Stimulated activated CD8-positive, alpha-beta memory T cell treated with anti-CD3 and anti-CD28 coated beads, Interleukin-15, amount 100 ng/mL, for 48 hours (primary cell): ENCODE measurements at regions not wholly inside any gene's neighbourhood (a gene's known extent, or its start where the extent isn't known, plus 50 kb on each side); places are given as distances from the start of the nearest gene placed in this dataset.
"Not testable (repeated sequence)": the region's sequence is repeated elsewhere in the genome, so short reads cannot be mapped to it uniquely, and the experiment has no call there.

Source experiments
- DNase-seq, 2 donors: peaks; one replicate each; pipeline ENCODE4 v3.0.0-alpha.2; 2020; ENCODE audit warnings: low read depth in 2 of 2

- DNase-seq, result no peak
Measured at GRCh38 chr2:4693266-4693665, 989.9 kb downstream of the DCDC2C start.

- DNase-seq, result no peak
Measured at GRCh38 chr2:4695281-4695861, 992.0 kb downstream of the DCDC2C start.

- DNase-seq, result no peak
Measured at GRCh38 chr2:4715065-4715464, 977.1 kb upstream of the SOX11 start.

DNA sequence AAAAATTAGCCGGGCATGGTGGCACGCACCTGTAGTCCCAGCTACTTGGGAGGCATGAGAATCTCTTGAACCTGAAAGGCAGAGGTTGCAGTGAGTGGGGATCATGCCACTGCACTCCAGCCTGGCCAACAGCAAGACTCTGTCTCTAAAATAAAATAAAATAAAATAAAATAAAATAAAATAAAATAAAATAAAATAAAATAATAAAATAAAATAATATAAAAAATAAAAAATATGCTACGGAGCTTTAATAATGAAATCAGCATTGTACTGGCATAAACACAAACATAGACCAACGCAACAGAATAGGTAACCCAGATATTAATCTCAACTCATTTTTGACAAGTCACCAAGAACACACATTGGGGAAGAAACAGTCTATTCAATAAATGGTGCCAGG is 973.4 kb upstream of the SOX11 start:
- no peak for DNase-seq

DNA sequence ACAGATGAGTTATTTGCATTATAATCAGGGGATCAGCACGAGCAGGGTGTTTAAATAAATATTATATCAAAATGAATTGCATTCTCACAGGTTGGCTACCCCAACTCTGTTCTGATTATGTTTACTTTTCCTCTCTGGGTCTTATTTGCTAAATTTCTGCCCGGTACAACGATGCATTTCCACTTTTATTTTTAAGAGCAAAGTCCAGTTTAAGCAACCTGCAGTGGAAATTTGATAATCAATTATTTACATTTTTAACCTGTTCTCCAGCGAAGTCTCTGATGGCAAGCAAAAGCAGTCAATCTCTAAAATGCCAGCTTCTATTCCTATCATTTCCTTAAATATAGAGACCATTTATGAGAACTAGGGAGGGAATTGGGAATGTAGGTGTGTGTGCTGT is 966.6 kb upstream of the SOX11 start:
- no peak for DNase-seq

- DNase-seq, result no peak
Measured at GRCh38 chr2:4732560-4732959, 959.6 kb upstream of the SOX11 start.

GRCh38 chr2:4745056-4745991 is 946.9 kb upstream of the SOX11 start:
- no peak for DNase-seq

GRCh38 chr2:4753721-4754120 is 938.5 kb upstream of the SOX11 start:
- DNase-seq, result no peak

- DNase-seq, result no peak
Measured at GRCh38 chr2:4762951-4763376, 929.2 kb upstream of the SOX11 start.

- DNase-seq, result no peak
Measured at GRCh38 chr2:4765787-4766530, 926.2 kb upstream of the SOX11 start.

DNA sequence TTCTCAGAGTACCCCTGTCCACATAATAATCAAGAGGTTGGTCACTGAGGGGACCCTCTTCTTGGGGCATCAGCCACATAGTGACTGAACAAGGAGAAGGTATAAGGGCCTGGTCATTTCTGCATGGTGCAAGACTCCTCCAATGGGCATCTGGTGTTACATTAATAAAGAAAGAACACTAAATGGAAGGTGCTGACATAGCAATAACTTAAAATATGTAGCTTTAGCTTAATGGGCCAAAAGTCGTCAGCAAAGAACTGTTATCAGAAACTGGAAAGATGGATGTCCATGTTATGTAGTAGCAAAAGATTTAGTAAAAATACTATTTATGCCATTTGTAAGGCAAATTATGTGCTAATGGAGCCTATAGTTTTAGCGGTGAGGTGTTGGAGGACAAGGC is 916.5 kb upstream of the SOX11 start:
- no peak for DNase-seq

- DNase-seq, result no peak
Measured at GRCh38 chr2:4780679-4781078, 911.5 kb upstream of the SOX11 start.

- DNase-seq, result no peak
Measured at GRCh38 chr2:4782647-4783046, 909.5 kb upstream of the SOX11 start.

GRCh38 chr2:4791488-4791887 is 900.7 kb upstream of the SOX11 start:
- DNase-seq, result no peak

- DNase-seq, result no peak
Measured at GRCh38 chr2:4792126-4792525, 900.1 kb upstream of the SOX11 start.

- DNase-seq, result no peak
Measured at GRCh38 chr2:4803396-4803795, 888.8 kb upstream of the SOX11 start.

DNA sequence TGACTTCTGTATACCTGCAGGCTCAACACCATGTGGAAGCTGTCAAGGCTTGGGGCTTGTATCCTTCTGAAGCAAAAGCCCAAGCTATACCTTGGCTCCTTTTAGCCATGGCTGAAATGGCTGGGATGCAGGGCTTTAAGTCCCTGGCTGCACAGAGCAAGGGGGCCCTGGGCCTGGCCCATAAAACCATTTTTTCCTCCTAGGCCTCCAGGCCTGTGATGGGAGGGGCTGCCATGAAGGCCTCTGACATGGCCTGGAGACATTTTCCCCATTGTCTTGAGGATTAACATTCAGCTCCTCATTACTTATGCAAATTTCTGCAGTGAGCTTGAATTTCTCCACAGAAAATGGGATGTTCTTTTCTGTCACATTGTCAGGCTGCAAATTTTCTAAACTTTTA is 878.0 kb upstream of the SOX11 start:
- DNase-seq, result not testable (repeated sequence)

- no peak for DNase-seq
Measured at GRCh38 chr2:4827836-4828235, 864.3 kb upstream of the SOX11 start.

GRCh38 chr2:4828682-4829374 is 863.4 kb upstream of the SOX11 start:
- no peak for DNase-seq

DNA sequence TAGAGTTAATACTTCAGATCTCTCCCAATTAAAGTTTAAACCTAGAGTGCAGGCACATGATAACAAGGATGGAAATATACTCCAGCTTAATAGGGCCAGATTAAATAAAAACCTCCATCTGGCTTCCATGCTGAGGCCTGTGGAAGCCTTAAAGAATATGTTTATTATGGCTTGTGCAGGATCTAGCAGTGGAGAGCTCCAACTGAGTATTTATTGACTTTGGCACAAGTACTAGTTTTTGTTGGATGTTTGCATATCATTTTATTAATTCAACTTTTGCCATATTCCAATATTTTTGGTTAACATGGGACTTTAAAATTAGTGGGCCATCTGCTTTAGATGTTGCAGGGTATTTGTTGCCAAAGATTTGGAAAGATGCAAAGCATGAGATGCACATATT is 860.4 kb upstream of the SOX11 start:
- DNase-seq, result no peak

DNA sequence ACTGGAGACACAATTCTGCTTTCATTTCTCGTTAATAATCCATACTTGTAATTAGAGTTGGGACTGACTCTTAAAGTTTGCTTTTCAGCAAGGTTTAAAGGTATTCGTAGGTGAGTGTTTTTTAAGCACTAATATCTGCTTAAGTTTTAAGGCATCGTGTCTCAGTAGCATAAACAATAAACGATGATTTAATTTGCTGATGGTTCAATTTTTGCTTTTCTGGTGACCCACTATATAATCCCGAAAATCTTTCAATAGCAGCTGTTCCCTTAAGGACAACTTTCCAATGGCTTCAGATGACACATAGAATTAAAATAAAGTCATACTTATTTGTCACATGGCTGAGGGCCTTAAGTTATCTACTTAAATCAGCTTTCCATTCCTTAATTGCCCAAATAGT is 859.5 kb upstream of the SOX11 start:
- no peak for DNase-seq

DNA sequence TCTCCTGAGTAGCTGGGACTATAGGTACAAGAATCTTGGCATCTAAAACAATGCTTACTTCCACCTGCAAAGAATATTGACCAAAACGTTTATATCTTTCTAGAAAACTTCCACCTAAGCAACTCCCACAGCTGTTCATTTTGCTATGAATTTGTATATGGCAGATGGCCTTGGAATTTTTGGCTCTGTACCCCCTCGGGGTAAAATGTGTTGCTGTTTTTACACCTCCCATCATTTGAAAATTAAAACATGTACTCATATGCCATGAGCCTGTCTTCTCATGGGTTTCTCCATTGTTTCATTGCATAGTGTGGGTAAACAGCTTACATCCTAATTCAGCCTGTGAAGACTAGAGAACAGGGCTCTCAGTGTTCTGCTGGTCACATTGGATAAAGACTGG is 853.6 kb upstream of the SOX11 start:
- DNase-seq, result no peak
